Brain microvascular endothelial cell (primary cell): ENCODE measurements at regions not wholly inside any gene's neighbourhood (a gene's known extent, or its start where the extent isn't known, plus 50 kb on each side); places are given as distances from the start of the nearest gene placed in this dataset.

ENCODE experiments used
- DNase-seq: peaks from one replicate; pipeline ENCODE4 v3.0.0-alpha.2; 2020
- H3K27ac ChIP-seq: fragments of 250-450 bp; sonication (Bioruptor Pico); 2 replicates; pipeline ENCODE4 v1.5.1; 2020; ENCODE audit warnings: mild to moderate bottlenecking, moderate library complexity
- H3K27me3 ChIP-seq: fragments of 250-450 bp; sonication (Bioruptor Pico); replicated peaks from 2 replicates; pipeline ENCODE4 v1.5.1; 2020; ENCODE audit warnings: mild to moderate bottlenecking
- H3K36me3 ChIP-seq: fragments of 250-450 bp; sonication (Bioruptor Pico); replicated peaks from 2 replicates; pipeline ENCODE4 v1.5.1; 2020; ENCODE audit warnings: mild to moderate bottlenecking
- H3K4me3 ChIP-seq: 2 replicates; pipeline ENCODE4 v1.5.1; 2011; ENCODE audit warnings: low read depth, mild to moderate bottlenecking, control low read depth, low read length, moderate library complexity
- in situ Hi-C: cut with HindIII; loops from 2 replicates; pipeline ENCODE4 v1.10.0; 2017; ENCODE audit warnings: low sequenced_read_pairs, low pct_ligation_motif_present
- TF ChIP-seq, protein P1 (sequence below): IDR thresholded peaks from 2 replicates; pipeline ENCODE4 v1.5.1; 2011; ENCODE audit warnings: low read depth, mild to moderate bottlenecking, moderate library complexity, low read length, control low read depth, inconsistent platforms; ENCODE audit errors: missing control alignments

GRCh38 chr6:147077251-147077650, 127.0 kb upstream of the STXBP5 start:
- Histone ChIP-seq H3K27ac (no peak overlapping the region), H3K4me3 (no peak overlapping the region), H3K27me3 (no peaks in the 10 kb centered on the region), H3K36me3 (no peaks in the 10 kb centered on the region)
- no peak for DNase-seq
- TF ChIP-seq, protein P1, sequence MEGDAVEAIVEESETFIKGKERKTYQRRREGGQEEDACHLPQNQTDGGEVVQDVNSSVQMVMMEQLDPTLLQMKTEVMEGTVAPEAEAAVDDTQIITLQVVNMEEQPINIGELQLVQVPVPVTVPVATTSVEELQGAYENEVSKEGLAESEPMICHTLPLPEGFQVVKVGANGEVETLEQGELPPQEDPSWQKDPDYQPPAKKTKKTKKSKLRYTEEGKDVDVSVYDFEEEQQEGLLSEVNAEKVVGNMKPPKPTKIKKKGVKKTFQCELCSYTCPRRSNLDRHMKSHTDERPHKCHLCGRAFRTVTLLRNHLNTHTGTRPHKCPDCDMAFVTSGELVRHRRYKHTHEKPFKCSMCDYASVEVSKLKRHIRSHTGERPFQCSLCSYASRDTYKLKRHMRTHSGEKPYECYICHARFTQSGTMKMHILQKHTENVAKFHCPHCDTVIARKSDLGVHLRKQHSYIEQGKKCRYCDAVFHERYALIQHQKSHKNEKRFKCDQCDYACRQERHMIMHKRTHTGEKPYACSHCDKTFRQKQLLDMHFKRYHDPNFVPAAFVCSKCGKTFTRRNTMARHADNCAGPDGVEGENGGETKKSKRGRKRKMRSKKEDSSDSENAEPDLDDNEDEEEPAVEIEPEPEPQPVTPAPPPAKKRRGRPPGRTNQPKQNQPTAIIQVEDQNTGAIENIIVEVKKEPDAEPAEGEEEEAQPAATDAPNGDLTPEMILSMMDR: no peak
- in situ Hi-C loops: no loop called here

DNA sequence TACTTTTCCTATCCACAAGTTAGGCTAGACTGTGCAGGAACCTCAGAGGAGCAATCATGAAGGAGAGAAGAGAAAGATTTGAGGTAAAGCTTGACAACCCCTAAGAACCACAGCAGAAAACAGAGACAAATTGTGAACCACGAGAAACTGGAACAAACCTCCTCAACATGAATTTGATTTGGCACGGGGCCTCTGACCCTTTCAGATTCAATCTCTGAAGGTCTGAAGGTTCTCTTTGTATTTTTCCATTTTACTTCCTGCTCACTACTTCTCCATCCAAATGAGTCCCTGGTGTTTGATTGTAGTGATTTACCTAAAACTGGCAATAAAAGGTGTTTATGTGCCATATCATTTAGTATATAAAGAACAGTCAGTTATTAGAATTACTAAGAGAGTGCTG, 126.1 kb upstream of the STXBP5 start:
- no peak for DNase-seq
- no peak overlapping the region for H3K27ac ChIP-seq
- TF ChIP-seq, protein P1: no peak
- H3K36me3 ChIP-seq: no peaks in the 10 kb centered on the region
- H3K4me3 ChIP-seq: no peak overlapping the region
- in situ Hi-C loops: no loop called here
- H3K27me3 ChIP-seq: no peaks in the 10 kb centered on the region

- Histone ChIP-seq H3K4me3 (no peak overlapping the region), H3K36me3 (no peaks in the 10 kb centered on the region), H3K27me3 (no peaks in the 10 kb centered on the region), H3K27ac (no peak overlapping the region)
- TF ChIP-seq, protein P1: no peak
- in situ Hi-C loops: no loop called here
- peak; percentile 7 for DNase-seq
Measured at GRCh38 chr6:147078602-147079001, 125.6 kb upstream of the STXBP5 start.

- in situ Hi-C loops: no loop called here
- Histone ChIP-seq H3K27ac (no peak overlapping the region), H3K36me3 (no peaks in the 10 kb centered on the region), H3K27me3 (no peaks in the 10 kb centered on the region), H3K4me3 (no peak overlapping the region)
- TF ChIP-seq, protein P1: no peak
- DNase-seq: no peak
Measured at GRCh38 chr6:147080225-147080624, 124.0 kb upstream of the STXBP5 start.

DNA sequence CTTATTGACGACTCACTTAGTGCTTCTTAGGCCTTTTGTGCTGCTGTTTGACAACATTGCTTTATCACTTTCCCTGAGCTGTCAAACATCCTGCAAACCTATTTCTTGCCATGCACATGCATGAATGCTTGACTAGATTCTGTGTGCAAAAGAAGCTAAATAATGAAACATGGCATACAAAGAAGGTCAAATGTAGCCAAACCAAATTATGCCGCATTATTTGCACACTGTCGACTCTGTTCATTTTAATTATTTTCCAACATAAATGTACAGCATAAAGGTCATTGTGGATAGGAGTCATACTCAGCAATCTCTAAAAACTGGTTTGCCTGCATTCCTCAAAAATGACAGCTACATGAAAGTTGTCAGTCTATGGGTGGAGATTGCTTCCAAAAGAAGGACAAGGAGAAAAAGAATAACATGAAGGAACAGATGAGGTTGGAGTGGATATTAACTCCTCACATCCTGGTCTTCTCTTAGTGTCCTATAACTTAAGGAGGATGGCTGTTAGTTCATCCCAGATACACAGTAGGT, 123.1 kb upstream of the STXBP5 start:
- H3K4me3 ChIP-seq: no peak overlapping the region
- in situ Hi-C loops: no loop called here
- H3K36me3 ChIP-seq: no peaks in the 10 kb centered on the region
- no peak for DNase-seq
- no peak overlapping the region for H3K27ac ChIP-seq
- TF ChIP-seq, protein P1: no peak
- no peaks in the 10 kb centered on the region for H3K27me3 ChIP-seq

- in situ Hi-C loops: no loop called here
- Histone ChIP-seq H3K4me3 (no peak overlapping the region), H3K27me3 (no peaks in the 10 kb centered on the region), H3K36me3 (no peaks in the 10 kb centered on the region), H3K27ac (no peak overlapping the region)
- TF ChIP-seq, protein P1: no peak
- no peak for DNase-seq
Measured at GRCh38 chr6:147087641-147088040, 116.6 kb upstream of the STXBP5 start.
